Activated CD8-positive, alpha-beta memory T cell treated with anti-CD3 and anti-CD28 coated beads for 48 hours (primary cell): ENCODE measurements at regions not wholly inside any gene's neighbourhood (a gene's known extent, or its start where the extent isn't known, plus 50 kb on each side); places are given as distances from the start of the nearest gene placed in this dataset.

Experiments used
- DNase-seq, 3 experiments: peaks; one replicate each; pipeline ENCODE4 v3.0.0-alpha.2; 2020; ENCODE audit warnings: low read depth in 2 of 3, low spot score in 2 of 3

GRCh38 chr1:208511242-208511860 lies 267.2 kb upstream of the PLXNA2 start:
- no peak for DNase-seq

GRCh38 chr1:208513799-208514198 lies 269.6 kb upstream of the PLXNA2 start:
- no peak for DNase-seq

- no peak for DNase-seq
Measured at GRCh38 chr1:208515129-208515528, 270.9 kb upstream of the PLXNA2 start.

GRCh38 chr1:208516780-208517179 lies 272.6 kb upstream of the PLXNA2 start:
- no peak for DNase-seq

- DNase-seq, result no peak
Measured at GRCh38 chr1:208520438-208521099, 276.4 kb upstream of the PLXNA2 start.

- DNase-seq, result no peak
Measured at GRCh38 chr1:208521534-208521933, 277.4 kb upstream of the PLXNA2 start.

GRCh38 chr1:208523007-208523406 lies 278.8 kb upstream of the PLXNA2 start:
- DNase-seq, result no peak

GRCh38 chr1:208524376-208524775 lies 280.2 kb upstream of the PLXNA2 start:
- no peak for DNase-seq

- no peak for DNase-seq
Measured at GRCh38 chr1:208524925-208525324, 280.7 kb upstream of the PLXNA2 start.

- DNase-seq, result no peak
Measured at GRCh38 chr1:208525417-208525816, 281.2 kb upstream of the PLXNA2 start.

- DNase-seq, result no peak
Measured at GRCh38 chr1:208526613-208527125, 282.5 kb upstream of the PLXNA2 start.

GRCh38 chr1:208527156-208527555 lies 283.0 kb upstream of the PLXNA2 start:
- DNase-seq, result no peak

GRCh38 chr1:208528578-208529240 lies 284.5 kb upstream of the PLXNA2 start:
- no peak for DNase-seq

- no peak for DNase-seq
Measured at GRCh38 chr1:208531003-208531750, 287.0 kb upstream of the PLXNA2 start.

GRCh38 chr1:208533746-208534598 lies 289.8 kb upstream of the PLXNA2 start:
- DNase-seq, result no peak

GRCh38 chr1:208534599-208534897 lies 290.4 kb upstream of the PLXNA2 start:
- DNase-seq, result no peak

- no peak for DNase-seq
Measured at GRCh38 chr1:208534979-208535378, 290.8 kb upstream of the PLXNA2 start.

GRCh38 chr1:208535511-208535910 lies 291.3 kb upstream of the PLXNA2 start:
- no peak for DNase-seq

- no peak for DNase-seq
Measured at GRCh38 chr1:208536212-208536611, 292.0 kb upstream of the PLXNA2 start.

- DNase-seq, result no peak
Measured at GRCh38 chr1:208537198-208537597, 293.0 kb upstream of the PLXNA2 start.

- no peak for DNase-seq
Measured at GRCh38 chr1:208538078-208538477, 293.9 kb upstream of the PLXNA2 start.
